Breast epithelium (tissue), 4 donors: ENCODE measurements at regions not wholly inside any gene's neighbourhood (a gene's known extent, or its start where the extent isn't known, plus 50 kb on each side); places are given as distances from the start of the nearest gene placed in this dataset.

Experiments used
- DNase-seq, 2 donors: peaks; one replicate each; pipeline ENCODE4 v3.0.0-alpha.2; 2019; ENCODE audit warnings: low spot score in 2 of 2
- H3K27ac ChIP-seq, 2 donors: fragments of 200-600 bp; sonication (generic) in 1 of 2; one replicate each; pipeline ENCODE4 v1.5.1; 2016 to 2019; ENCODE audit warnings: mild to moderate bottlenecking in 1 of 2
- H3K27me3 ChIP-seq, 2 donors: fragments of 200-600 bp; sonication (generic) in 1 of 2; one replicate each; pipeline versions ENCODE4 v1.5.1 to v1.6.0; 2017 to 2019; ENCODE audit warnings: control low read depth in 1 of 2, mild to moderate bottlenecking in 1 of 2
- H3K36me3 ChIP-seq: fragments of 200-600 bp; one replicate; pipeline ENCODE4 v1.5.1; 2019
- H3K4me1 ChIP-seq, 2 donors: fragments of 200-600 bp; sonication (generic); one replicate each; pipeline ENCODE4 v1.5.1; 2016 to 2019; ENCODE audit warnings: control low read depth in 1 of 2
- H3K4me3 ChIP-seq, 3 donors: fragments of 200-600 bp; sonication (generic); 1 replicate in 2 of 3; 2 replicates in 1 of 3; pipeline ENCODE4 v1.5.1; 2016 to 2019; ENCODE audit warnings: mild to moderate bottlenecking in 3 of 3, moderate library complexity in 2 of 3
- H3K9me3 ChIP-seq, 2 donors: fragments of 200-600 bp; sonication (generic) in 1 of 2; one replicate each; pipeline ENCODE4 v1.5.1; 2016 to 2019; ENCODE audit warnings: control low read depth in 1 of 2
- CTCF ChIP-seq, 3 donors: fragments of 450-650 bp; IDR thresholded peaks; one replicate each; pipeline ENCODE4 v1.5.1; 2016 to 2017; ENCODE audit warnings: antibody characterized with exemption in 3 of 3, mild to moderate bottlenecking in 3 of 3, moderate library complexity in 3 of 3
- POLR2A ChIP-seq: fragments of 450-650 bp; IDR thresholded peaks from one replicate; pipeline ENCODE4 v1.6.1; 2016; ENCODE audit warnings: antibody characterized with exemption, mild to moderate bottlenecking, moderate library complexity
- POLR2AphosphoS5 ChIP-seq, 3 donors: sonication (generic); formaldehyde crosslinking; IDR thresholded peaks; one replicate each; pipeline ENCODE4 v1.6.1; 2017; ENCODE audit warnings: antibody characterized with exemption in 3 of 3
- intact Hi-C: fragments of 100-400 bp; cut with DNase I; formaldehyde crosslinking; loops from one replicate; pipeline ENCODE4 v1.15.1; 2023; ENCODE audit warnings: low total_unique reads

GRCh38 chr12:118549510-118549980, 173.2 kb downstream of the SUDS3 start:
- no peaks in the 10 kb centered on the region for H3K27me3 ChIP-seq
- no peak overlapping the region for H3K27ac ChIP-seq
- H3K4me3 ChIP-seq: no peak overlapping the region
- TF ChIP-seq POLR2A: no peak
- TF ChIP-seq CTCF (IDR thresholded peaks at IDR 0.05): no peak
- TF ChIP-seq POLR2AphosphoS5 (IDR thresholded peaks at IDR 0.05): no peak
- H3K36me3 ChIP-seq: no peaks in the 10 kb centered on the region
- DNase-seq: no peak
- intact Hi-C loops: no loop called here
- peaks cover 0 to 16% of the 10 kb centered on the region in 2 donors for H3K9me3 ChIP-seq
- no peaks in the 10 kb centered on the region for H3K4me1 ChIP-seq

GRCh38 chr12:118553856-118554504, 177.6 kb downstream of the SUDS3 start:
- TF ChIP-seq CTCF (IDR thresholded peaks at IDR 0.05) (no peak), POLR2A (no peak), POLR2AphosphoS5 (IDR thresholded peaks at IDR 0.05) (no peak)
- H3K27ac ChIP-seq: no peak overlapping the region

GRCh38 chr12:118558941-118559340, 182.6 kb downstream of the SUDS3 start:
- Histone ChIP-seq H3K36me3 (no peaks in the 10 kb centered on the region), H3K4me1 (no peaks in the 10 kb centered on the region), H3K4me3 (no peak overlapping the region), H3K27me3 (no peaks in the 10 kb centered on the region), H3K27ac (no peak overlapping the region), H3K9me3 (no peaks in the 10 kb centered on the region)
- TF ChIP-seq POLR2A (no peak), CTCF (IDR thresholded peaks at IDR 0.05) (no peak), POLR2AphosphoS5 (IDR thresholded peaks at IDR 0.05) (no peak)
- intact Hi-C loops: no loop called here
- no peak for DNase-seq

More at GRCh38 chr12:118553856-118554504, 177.6 kb downstream of the SUDS3 start:
- H3K4me3 ChIP-seq: no peak overlapping the region
- no peaks in the 10 kb centered on the region for H3K9me3 ChIP-seq
- H3K36me3 ChIP-seq: no peaks in the 10 kb centered on the region
- H3K27me3 ChIP-seq: no peaks in the 10 kb centered on the region
- intact Hi-C loops: no loop called here
- no peak for DNase-seq
- no peaks in the 10 kb centered on the region for H3K4me1 ChIP-seq

- no peak for DNase-seq
- intact Hi-C loops: no loop called here
- no peak overlapping the region for H3K4me3 ChIP-seq
- TF ChIP-seq POLR2A (no peak), CTCF (IDR thresholded peaks at IDR 0.05) (no peak), POLR2AphosphoS5 (IDR thresholded peaks at IDR 0.05) (no peak)
- H3K9me3 ChIP-seq: peaks cover 0 to 4% of the 10 kb centered on the region in 2 donors
- H3K27me3 ChIP-seq: no peaks in the 10 kb centered on the region
- H3K4me1 ChIP-seq: no peaks in the 10 kb centered on the region
- no peak overlapping the region for H3K27ac ChIP-seq
- H3K36me3 ChIP-seq: no peaks in the 10 kb centered on the region
Measured at GRCh38 chr12:118560733-118561132, 184.4 kb downstream of the SUDS3 start.

- H3K4me3 ChIP-seq: no peak overlapping the region
- DNase-seq: no peak
- no peaks in the 10 kb centered on the region for H3K36me3 ChIP-seq
- intact Hi-C loops: no loop called here
- no peak overlapping the region for H3K27ac ChIP-seq
- no peaks in the 10 kb centered on the region for H3K27me3 ChIP-seq
- H3K9me3 ChIP-seq: peaks cover 0 to 27% of the 10 kb centered on the region in 2 donors
- H3K4me1 ChIP-seq: no peaks in the 10 kb centered on the region
- TF ChIP-seq POLR2A (no peak), CTCF (IDR thresholded peaks at IDR 0.05) (no peak), POLR2AphosphoS5 (IDR thresholded peaks at IDR 0.05) (no peak)
Measured at GRCh38 chr12:118571730-118572129, 195.4 kb downstream of the SUDS3 start.
